ENCODE measurements at regions not wholly inside any gene's neighbourhood (a gene's known extent, or its start where the extent isn't known, plus 50 kb on each side); places are given as distances from the start of the nearest gene placed in this dataset.

DNA sequence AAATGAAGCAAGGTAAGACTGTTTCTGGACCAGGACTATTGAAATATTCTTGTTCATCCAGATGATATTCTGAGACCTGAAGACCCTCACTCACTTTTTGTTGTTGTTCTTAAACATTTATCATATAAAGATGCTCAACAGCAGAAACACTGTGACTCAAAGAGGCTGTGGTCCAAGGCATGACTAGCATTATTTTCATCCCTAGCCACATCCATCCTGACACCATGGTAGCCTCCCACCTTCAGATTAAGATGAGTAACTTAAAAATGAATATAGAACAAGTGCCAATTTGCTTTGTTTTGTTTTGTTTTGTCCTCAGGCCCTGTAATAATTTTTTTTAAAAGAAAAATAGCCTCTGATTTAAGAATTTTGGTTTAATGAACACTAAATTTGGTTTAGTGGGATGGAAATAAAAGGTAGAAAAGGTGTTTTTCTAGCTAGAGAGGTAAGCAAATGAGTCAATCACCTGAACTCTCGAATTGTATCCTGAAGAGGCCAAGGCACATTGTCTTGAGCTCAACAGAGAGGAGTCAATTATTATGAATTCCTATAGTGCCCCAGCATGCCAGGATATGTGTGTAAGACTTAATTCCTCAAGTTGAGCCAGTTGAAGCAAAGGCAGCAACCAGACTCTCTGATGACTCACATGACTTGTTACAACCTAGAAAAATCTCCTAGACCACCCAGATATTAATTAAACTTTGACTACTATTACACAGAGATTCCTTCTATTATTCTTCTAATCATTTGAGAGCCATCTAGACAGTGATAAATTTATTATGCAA, 380.1 kb upstream of the TUSC1 start:
- DNase-seq (ENCODE audit: low spot score) = no peak

DNA sequence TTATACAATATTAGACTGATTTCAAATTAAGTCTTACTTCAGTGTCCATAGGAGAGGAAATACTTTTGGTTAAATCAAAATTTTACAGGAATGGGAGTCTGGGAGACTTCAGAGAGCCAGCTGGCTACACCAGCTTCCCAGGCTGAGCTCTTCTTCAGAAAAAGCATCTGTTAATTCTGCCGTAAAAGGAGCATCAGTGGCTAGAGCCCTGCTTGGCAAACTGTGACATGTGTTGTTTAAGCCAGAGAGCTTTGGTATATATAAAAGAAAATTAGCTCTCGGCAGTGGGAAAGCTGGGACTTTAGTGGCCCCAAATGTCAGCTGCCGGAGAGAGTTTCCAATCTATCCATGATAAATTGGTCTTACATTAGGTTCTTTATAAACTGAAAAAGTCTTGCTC, 378.8 kb upstream of the TUSC1 start:
- no peak for DNase-seq (ENCODE audit: low spot score)

DNA sequence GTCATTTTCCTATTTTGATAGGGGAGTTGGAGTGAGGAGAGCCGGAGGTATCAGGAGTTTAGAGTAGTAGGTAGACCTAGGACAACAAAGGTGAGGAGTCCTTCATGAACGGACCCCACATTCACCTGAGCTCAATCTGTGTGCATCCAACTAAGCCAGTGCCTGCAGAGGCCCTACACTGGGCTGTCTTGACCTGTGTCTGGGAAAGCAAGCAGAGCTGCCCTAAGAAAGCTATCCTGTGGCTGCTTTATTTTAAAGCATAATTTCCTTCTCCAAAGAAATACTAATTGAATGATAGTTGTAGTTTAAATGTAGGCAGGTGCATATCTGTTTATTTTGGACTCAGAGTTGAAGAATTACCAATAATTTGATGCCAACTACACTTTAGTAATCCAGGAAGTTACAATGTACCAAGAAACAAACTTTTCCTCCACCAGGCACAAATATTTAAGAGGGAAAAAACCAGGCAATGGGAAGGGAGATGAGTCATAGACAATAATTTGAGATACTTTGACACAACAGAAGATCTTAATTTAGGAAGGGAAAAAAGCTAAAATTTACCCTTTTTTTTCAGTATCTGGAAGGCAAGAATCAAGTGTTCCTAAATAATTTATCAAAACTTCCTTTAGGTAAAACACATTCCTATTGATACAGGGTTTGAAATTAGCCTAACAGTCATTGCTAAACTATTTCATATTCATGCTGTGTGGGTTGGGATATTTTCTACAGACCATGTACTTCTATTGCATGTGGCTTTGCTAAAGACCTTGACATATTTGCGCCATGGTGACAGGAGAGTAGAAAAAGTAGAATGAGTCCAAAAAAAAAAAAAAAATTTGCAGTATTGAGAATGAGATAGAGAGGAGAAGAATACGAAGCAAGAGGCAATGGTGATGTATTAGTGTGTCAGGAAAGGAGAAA, 376.6 kb upstream of the TUSC1 start:
- no peak for DNase-seq (ENCODE audit: low spot score)

DNA sequence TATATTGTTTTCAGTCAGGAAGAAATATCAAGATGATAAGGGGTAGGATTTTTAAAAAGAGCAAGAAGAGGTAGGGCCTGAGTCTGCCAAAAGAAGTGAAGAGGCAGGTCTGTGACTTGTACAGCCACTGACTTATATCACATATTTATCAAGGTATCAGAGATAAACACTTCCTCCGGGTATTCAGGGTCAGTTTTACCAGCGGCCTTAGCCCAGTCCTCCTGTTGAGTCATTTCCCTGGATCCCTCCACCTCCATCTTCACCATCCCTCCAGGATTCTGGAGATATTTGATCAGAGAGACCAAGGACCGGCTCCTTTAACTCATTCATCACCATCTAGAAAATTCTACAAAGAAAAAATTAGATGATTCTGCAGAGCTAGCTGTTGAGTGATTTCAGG, 375.7 kb upstream of the TUSC1 start:
- no peak for DNase-seq (ENCODE audit: low spot score)

DNA sequence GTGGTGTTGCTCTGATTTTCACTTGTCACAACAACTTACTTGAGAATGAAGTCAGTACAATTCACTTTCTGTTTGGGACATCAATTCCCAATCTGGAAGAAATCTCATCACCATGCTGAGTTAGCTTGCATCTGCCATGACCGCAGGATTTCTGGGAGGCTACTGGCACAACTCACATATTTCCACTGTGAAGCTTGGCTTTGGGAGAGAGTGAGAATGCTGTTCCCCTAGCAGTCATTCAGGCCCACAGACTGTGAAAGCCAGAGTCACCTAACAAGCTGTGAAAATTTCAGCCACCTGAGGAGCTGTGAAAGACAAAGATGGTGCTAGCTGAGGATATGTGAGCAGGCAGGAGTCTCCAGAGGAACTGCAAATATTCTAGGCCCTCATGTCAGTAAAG, 365.2 kb upstream of the TUSC1 start:
- no peak for DNase-seq (ENCODE audit: low spot score)

DNA sequence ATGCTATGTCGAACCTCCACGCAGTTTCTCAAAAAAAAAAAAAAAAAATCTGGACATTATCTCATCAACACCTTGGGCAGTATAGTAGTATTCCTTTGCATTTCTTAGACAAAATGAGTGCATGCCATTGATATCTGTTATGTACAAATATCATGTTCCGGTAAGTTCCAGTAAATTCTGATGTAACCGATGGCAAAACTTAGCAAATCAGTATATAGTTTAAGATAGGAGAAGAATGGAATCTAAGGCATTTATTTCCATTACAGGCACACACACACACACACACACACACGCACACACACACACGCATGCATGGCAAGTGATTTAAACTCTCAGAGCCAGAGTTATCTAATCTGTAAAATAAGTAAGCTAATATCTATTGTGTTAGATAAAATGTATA, 356.5 kb upstream of the TUSC1 start:
- DNase-seq (ENCODE audit: low spot score) = no peak

DNA sequence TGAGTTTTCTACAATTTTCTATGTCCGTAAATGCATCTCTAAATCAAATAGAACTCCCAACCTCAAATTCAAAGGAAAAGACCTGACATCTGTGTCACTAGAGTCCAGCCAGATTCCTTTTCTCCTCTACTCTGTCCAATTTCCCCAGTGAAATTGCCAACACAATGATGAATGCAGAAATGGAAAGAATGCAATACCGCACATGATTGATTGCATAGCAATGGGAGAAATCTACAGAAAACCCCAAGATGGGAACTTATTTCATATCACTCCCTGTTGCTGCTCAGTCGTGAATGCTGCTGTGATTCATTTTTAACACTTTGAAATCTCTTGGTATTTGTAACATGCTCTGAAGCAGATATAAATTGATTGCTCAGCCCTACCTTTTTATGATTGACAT, 355.1 kb upstream of the TUSC1 start:
- DNase-seq (ENCODE audit: low spot score) = no peak

DNA sequence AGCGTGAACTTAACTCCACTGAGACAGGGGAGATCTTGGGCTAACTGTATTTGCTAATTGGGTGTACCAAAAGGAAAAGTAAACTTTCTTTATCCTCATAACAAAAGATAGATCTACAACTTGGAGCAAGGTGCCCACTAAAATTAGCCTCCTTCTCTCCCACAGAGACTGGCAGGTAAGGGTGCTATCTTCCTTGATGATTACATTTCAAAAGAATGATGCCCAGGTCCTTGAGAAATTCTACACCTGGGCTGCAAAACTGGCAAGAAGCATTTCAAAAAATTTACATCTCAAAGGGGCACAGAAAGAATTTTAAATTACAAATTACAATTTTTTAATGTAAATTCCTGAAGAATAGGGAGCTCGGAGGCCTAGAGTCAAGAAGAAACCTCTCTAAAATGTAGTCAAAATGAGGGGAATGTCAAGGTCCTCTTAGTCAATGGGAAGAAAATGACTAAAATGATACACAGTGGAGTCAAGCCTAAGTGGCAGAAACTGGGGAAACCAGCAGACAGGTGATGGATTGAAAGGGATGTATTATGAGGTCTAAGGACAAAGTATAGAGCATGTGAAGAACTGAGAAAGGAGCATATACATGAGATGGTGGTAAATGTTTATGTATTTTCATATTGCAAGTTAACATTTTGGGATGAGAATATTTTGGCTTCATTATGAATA, 348.3 kb upstream of the TUSC1 start:
- DNase-seq (ENCODE audit: low spot score) = no peak

DNA sequence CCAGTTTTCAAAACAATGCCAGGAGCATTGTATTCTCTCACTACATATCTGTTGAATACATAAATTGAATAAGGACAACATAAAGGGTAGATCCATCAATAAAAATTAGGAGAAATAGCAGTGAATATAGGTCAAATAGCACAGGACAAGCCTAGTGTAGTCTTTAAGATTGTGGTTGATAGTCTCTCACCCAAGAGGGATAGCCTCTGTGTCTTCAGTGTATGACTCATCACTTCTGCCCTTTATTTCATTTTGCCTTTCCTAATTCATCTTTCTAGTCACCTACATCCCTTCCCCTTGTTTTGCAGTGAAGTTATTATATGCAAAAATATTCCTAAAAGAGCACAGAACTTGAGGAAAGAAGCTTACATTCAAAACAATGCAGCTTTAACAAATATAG, 335.0 kb upstream of the TUSC1 start:
- no peak for DNase-seq (ENCODE audit: low spot score)

DNA sequence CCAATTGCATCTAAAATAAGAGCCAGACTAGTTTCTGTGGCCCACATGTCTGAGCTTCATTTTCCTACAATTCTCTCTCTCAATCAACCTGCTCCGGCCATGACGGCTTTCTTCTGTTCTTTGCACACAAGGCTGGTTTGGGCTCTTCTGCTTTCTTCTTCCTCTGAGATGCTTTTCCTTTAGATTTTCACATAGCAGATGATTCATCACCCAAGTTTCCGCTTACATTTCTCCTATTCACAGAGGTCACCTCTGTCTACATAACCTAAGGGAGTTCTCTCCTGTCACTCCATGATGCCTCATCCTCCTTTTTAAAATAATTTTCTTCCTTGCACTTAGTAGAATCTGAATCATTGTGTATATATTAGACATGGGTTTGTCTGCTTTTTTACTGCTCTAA, 334.6 kb upstream of the TUSC1 start:
- DNase-seq (ENCODE audit: low spot score) = no peak

DNA sequence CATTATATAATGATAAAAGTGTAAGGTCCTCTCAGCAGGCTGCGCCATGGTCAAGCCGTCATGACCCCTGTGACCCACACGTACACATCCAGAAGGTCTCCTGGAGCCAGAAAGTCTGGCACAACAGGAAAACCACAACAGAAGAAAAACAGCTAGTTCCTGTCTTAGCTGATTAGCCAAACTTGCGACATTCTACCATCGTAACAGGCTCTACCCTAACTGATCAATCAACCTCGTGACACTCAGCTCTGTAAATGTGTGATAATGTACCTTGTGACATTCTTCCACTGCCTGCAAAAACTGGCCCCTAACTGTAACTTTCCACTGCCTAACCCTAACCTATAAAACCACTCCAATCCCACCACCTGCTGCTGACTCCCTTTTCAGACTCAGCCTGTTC, 316.4 kb upstream of the TUSC1 start:
- DNase-seq (ENCODE audit: low spot score) = no peak

DNA sequence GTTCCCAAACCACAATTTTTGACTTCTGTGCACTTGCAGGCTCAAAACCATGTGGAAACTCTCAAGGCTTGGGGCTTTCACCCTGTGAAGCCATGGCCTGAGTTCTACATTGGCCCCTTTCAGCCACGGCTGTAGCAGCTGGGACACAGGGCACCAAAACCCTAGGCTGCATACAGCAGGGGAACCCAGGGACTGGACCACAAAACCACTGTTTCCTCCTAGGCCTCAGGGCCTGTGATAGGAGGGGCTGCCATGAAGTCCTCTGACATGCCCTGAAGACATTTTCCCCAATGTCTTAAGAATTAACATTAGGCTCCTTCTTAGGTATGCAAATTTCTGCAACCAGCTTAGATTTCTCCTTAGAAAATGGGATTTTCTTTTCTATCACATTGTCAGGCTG, 312.1 kb upstream of the TUSC1 start:
- DNase-seq (ENCODE audit: low spot score) = no peak

DNA sequence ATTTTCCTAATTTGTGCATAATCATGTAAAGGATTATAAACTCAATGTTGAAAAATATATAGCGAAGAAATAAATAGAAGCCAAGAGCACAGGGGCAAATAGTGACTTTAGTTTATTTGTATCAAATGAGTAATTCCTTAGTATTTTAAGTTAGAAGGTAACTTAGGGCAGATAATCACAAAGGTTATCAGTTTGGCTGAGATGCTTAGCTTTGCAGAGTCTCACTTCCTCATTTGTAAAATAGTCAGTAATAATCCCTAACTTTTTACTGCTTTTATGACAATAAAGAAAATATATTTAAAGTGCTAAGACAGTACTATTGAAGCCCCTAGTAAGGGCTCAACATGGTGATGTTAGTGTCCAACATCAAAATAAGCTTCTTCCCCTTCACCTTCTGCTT, 297.4 kb upstream of the TUSC1 start:
- DNase-seq (ENCODE audit: low spot score) = no peak

DNA sequence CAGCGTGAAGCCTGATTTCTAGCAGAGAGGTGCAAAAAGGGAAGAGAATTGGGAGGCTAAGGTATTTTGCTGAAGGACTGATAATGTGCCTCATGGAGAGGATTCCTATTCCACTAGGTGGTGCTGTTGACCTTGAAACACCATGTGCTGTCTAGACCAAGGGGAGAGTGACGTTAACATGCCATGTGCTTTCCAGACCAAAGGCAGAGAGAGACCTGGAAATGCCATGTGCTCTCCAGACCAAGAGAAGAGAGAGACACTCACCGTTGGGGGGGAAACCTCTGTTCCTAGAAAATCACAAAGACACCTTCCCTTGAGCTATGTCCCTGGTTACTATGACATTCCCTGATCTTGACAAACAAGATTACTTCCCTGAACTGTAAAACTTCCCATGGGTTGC, 286.0 kb upstream of the TUSC1 start:
- DNase-seq (ENCODE audit: low spot score) = no peak

DNA sequence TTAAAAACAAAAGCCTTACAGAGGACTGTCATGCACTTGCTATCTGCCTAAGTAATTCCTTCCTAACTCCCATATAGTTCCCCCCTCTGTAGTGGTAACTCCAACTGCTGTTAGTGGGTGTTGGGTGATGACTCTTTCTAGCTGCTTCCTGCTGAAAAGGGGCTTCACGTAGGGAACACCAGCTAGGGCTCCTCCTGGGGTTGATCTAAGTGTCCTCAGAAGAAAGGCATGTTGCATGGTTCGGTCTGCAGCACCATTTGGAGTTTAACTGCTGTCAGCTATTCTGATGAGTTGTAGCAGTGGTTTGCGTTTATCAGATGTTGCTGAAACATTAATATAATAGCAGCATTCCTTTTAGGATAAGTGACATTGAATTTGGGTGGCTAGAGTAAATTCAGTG, 281.9 kb upstream of the TUSC1 start:
- DNase-seq (ENCODE audit: low spot score) = no peak

DNA sequence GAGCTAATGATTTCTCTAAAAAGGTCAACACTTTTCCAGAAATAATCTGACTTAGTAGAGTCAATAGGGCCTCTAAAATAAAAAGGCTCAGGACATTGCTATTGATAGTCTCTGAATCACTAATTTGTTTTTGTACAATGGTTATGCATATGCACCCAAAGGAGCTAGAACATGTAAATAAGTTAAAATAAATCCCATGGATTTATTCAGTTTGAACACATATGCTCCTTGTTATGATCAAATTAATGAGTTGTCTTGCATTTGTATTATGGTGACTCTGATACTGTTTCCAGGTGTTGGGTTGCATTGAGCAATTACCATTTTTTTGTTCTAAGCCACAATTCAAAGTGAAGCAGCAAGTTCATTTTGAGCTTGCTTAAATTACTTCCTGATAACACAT, 276.0 kb upstream of the TUSC1 start:
- DNase-seq (ENCODE audit: low spot score) = no peak

DNA sequence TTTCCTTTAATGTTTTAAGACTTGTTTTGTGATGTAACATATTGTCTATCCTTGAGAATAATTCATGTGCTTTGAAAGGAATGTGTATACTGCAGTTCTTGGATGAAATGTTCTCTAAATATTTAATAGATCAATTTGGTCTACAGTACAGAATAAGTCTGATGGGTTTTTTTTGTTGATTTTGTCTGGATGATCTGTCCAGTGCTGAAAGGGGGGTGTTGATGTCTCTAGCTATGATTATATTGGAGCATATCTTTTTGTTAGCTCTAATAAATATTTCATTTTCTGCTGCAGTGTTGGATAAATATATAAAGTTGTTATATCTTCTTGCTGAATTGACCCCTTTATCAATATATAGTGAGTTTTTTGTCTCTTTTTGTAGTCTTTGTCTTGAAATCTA, 269.9 kb upstream of the TUSC1 start:
- DNase-seq (ENCODE audit: low spot score) = no peak

DNA sequence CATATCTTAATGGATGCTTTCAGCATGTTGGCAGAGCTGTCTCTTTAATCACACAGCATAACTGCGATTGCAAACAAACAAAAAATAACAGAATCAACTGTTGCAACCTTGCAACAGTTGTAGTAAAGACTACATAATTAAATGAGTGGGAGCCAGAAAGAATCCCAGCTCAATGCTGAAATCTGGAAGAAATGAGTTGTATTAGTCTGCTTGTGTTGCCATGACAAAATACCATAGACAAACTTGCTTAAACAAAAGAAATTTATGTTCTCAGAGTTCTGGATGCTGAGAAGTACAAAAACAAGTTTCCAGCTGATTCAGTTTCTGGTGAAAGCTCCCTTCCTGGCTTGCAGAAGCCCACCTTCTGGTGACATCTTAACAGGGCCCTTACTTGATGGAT, 260.9 kb upstream of the TUSC1 start:
- DNase-seq (ENCODE audit: low spot score) = no peak

DNA sequence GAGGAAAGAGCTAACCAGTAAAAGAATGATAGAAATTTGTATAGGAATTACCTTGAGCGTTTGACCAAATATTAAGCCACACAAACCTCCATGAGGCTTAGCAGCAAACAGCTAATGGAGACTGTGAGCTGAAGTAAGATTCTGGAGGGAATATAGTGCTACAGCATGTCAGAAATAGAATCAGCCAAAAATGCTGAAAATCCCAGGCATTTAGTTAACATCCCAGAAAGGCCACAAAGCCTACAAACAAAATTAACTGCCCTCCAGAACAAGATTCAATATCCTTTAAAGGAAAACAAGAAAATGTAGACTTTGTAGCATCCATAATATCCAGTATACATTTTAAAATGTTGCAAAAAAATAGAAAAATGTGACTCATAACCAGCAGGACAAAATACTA, 257.8 kb upstream of the TUSC1 start:
- DNase-seq (ENCODE audit: low spot score) = no peak

DNA sequence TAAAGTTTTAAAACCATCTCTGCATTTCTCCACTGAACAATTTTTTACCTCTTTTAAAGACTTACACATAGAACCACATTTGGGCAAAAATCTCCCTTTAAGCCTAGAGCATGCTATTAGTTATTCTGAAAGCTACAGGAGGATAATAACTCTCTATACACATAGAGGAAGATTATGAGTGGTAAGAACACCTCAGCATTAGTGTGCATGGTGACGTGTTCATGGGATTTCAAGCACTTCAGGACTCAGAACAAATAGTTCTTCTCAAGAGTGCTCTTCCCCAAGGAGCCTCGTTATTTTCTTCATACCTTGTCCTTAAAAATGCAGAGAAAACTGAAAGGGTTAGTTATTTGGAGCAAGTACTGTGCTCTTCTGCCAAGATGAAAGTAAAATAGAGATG, 256.9 kb upstream of the TUSC1 start:
- no peak for DNase-seq (ENCODE audit: low spot score)

DNA sequence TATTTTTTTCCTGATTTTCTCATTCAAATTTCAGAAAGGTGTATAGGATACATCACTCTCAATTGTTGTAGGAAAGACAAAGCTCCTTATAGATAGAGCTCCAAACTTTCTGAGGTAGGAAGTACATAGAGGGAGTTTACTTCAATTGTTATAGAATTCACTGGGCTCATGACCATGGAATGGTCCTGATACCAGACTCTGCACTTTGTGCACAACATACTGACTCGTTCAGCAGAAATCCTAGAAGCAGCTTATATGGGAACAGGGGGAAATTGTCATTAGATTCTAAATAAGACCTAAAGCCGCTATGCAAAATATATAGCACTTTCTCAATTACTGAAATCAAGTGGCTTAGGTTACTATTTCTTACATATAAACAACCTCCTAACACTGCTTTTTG, 240.5 kb upstream of the TUSC1 start:
- no peak for DNase-seq (ENCODE audit: low spot score)

DNA sequence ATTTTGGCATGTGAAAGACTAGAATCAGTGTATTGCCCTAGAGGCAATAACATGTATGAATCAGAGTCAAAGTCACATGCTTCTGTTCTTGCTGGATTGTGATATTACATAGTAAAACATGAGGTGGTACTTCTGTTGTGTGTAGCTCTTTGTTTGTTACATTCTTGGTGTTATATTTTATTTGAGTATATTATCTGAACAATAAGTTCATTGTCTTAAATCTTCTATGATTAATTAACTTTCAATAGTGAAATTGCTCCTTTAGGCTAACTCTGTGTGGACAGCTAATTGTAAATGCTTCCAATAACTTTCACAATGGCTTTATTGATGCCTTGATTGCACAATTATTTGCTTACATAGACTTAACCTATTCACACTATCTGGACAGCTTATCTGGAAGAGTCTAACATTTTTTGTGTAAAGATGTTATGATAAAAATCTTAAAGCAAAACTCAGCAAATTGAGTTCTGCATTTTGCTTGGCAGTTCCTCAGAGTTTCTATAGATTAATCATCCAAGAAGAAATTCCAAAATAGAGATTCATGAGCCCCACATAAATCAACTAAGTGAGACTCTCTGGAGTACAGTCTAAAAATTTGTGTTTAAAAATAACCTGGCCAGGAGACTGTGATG, 239.6 kb upstream of the TUSC1 start:
- no peak for DNase-seq (ENCODE audit: low spot score)

DNA sequence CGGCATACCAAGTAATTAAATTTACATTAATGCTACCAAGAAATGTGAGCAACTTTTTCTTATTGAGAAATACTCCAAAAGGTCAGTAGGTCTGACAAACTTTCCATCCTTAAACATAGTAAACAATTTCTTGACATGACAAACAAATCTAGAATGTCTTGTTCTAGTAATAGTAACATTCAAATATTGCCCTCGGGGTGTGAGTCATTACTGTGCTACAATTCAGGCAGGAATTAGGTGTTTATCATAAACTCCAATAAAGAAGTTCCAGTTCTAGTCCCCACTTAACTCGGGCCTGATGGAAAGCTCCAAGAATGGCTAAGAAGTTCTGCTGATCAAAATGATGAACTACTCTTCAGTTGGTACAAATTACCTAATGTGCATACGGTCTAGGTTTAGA, 235.6 kb upstream of the TUSC1 start:
- no peak for DNase-seq (ENCODE audit: low spot score)
